Keratinocyte (primary cell): ENCODE measurements at regions not wholly inside any gene's neighbourhood (a gene's known extent, or its start where the extent isn't known, plus 50 kb on each side); places are given as distances from the start of the nearest gene placed in this dataset.

Experiments
- CTCF ChIP-seq, 3 experiments: IDR thresholded peaks in 1 of 3; conservative IDR thresholded peaks in 1 of 3; optimal IDR thresholded peaks in 1 of 3; 2 replicates in 2 of 3; 3 replicates in 1 of 3; pipeline versions ENCODE3 to v1.5.1; 2011; ENCODE audit warnings: low read length in 3 of 3, mild to moderate bottlenecking in 3 of 3, moderate library complexity in 2 of 3, control low read depth in 1 of 3, inconsistent platforms in 1 of 3; ENCODE audit not compliant: insufficient read depth in 2 of 3; ENCODE audit errors: extremely low read depth in 1 of 3
- EZH2 ChIP-seq: IDR thresholded peaks from one replicate; pipeline ENCODE4 v1.6.1; 2012; ENCODE audit warnings: inconsistent platforms, mild to moderate bottlenecking, low read length, moderate library complexity

- no peak for TF ChIP-seq CTCF (optimal IDR thresholded peaks at IDR 0.05 in 1 of 3, IDR thresholded peaks at IDR 0.05 in 1 of 3, conservative IDR thresholded peaks at IDR 0.05 in 1 of 3; ENCODE audit: extremely low read depth in 1 of 3, insufficient read depth in 2 of 3, low read length in 3 of 3)
- no peak for TF ChIP-seq EZH2
These were observed 2197.4 kb downstream of the PCDH7 start for GRCh38 chr4:32917586-32917985.
